ENCODE measurements at regions not wholly inside any gene's neighbourhood (a gene's known extent, or its start where the extent isn't known, plus 50 kb on each side); places are given as distances from the start of the nearest gene placed in this dataset.

- DNase-seq (no peak), ATAC-seq (no peak)
- intact Hi-C loops (cut with DNase I), result no loop called here
Measured at GRCh38 chr5:3654515-3654914, 58.9 kb downstream of the IRX1 start.

- intact Hi-C loops (cut with DNase I), result no loop called here
- ATAC-seq (no peak), DNase-seq (no peak)
Measured at GRCh38 chr5:3656803-3657202, 61.2 kb downstream of the IRX1 start.

- ATAC-seq (no peak), DNase-seq (no peak)
- intact Hi-C loops (cut with DNase I), result no loop called here
Measured at GRCh38 chr5:3657364-3658022, 61.9 kb downstream of the IRX1 start.

GRCh38 chr5:3658929-3659328 is 63.3 kb downstream of the IRX1 start:
- ATAC-seq, result no peak
- intact Hi-C loops (cut with DNase I), result no loop called here
- no peak for DNase-seq

GRCh38 chr5:3659907-3660306 is 64.3 kb downstream of the IRX1 start:
- DNase-seq, result no peak
- intact Hi-C loops (cut with DNase I), result no loop called here
- no peak for ATAC-seq

GRCh38 chr5:3660630-3661029 is 65.0 kb downstream of the IRX1 start:
- DNase-seq (no peak), ATAC-seq (no peak)
- intact Hi-C loops (cut with DNase I), result no loop called here

- no peak for ATAC-seq
- intact Hi-C loops (cut with DNase I), result no loop called here
- DNase-seq, result no peak
Measured at GRCh38 chr5:3661755-3662296, 66.2 kb downstream of the IRX1 start.

- DNase-seq (no peak), ATAC-seq (no peak)
- intact Hi-C loops (cut with DNase I), result no loop called here
Measured at GRCh38 chr5:3662344-3662743, 66.7 kb downstream of the IRX1 start.

- DNase-seq, result no peak
- intact Hi-C loops (cut with DNase I), result no loop called here
- no peak for ATAC-seq
Measured at GRCh38 chr5:3671337-3671736, 75.7 kb downstream of the IRX1 start.

- intact Hi-C loops (cut with DNase I), result no loop called here
- no peak for DNase-seq
- ATAC-seq, result no peak
Measured at GRCh38 chr5:3678801-3679200, 83.2 kb downstream of the IRX1 start.

- intact Hi-C loops (cut with DNase I), result no loop called here
- ATAC-seq (no peak), DNase-seq (no peak)
Measured at GRCh38 chr5:3680821-3681220, 85.2 kb downstream of the IRX1 start.

GRCh38 chr5:3684118-3684517 is 88.5 kb downstream of the IRX1 start:
- intact Hi-C loops (cut with DNase I), result no loop called here
- DNase-seq (no peak), ATAC-seq (no peak)

GRCh38 chr5:3684771-3685354 is 89.2 kb downstream of the IRX1 start:
- ATAC-seq (no peak), DNase-seq (no peak)
- intact Hi-C loops (cut with DNase I), result no loop called here

- no peak for ATAC-seq
- no peak for DNase-seq
- intact Hi-C loops (cut with DNase I), result no loop called here
Measured at GRCh38 chr5:3694819-3695218, 99.2 kb downstream of the IRX1 start.

GRCh38 chr5:3695818-3696217 is 100.2 kb downstream of the IRX1 start:
- ATAC-seq (no peak), DNase-seq (no peak)
- intact Hi-C loops (cut with DNase I), result no loop called here

GRCh38 chr5:3698412-3698811 is 102.8 kb downstream of the IRX1 start:
- ATAC-seq, result no peak
- no peak for DNase-seq
- intact Hi-C loops (cut with DNase I), result no loop called here

GRCh38 chr5:3701694-3702093 is 106.1 kb downstream of the IRX1 start:
- no peak for ATAC-seq
- no peak for DNase-seq
- intact Hi-C loops (cut with DNase I), result no loop called here

- intact Hi-C loops (cut with DNase I), result no loop called here
- ATAC-seq (no peak), DNase-seq (no peak)
Measured at GRCh38 chr5:3704661-3705060, 109.0 kb downstream of the IRX1 start.

- intact Hi-C loops (cut with DNase I), result no loop called here
- no peak for ATAC-seq
- no peak for DNase-seq
Measured at GRCh38 chr5:3709068-3709716, 113.6 kb downstream of the IRX1 start.

GRCh38 chr5:3709717-3710348 is 114.2 kb downstream of the IRX1 start:
- intact Hi-C loops (cut with DNase I), result no loop called here
- ATAC-seq (no peak), DNase-seq (no peak)
